A549 (cell line): ENCODE measurements at regions not wholly inside any gene's neighbourhood (a gene's known extent, or its start where the extent isn't known, plus 50 kb on each side); places are given as distances from the start of the nearest gene placed in this dataset.

Experiments used
- ATAC-seq, 2 experiments: fragments of 200-7000 bp in 1 of 2; fragments of >200 bp in 1 of 2; cut with Nextera tagmentation in 1 of 2; cut with Tn5 transposase in 1 of 2; 3 replicates each; pipeline versions ENCODE4 v1.8.0 to v1.9.1; 2018 to 2020; ENCODE audit warnings: mild to moderate bottlenecking in 1 of 2, moderate library complexity in 1 of 2
- CTCF ChIA-PET: fragments of 300-600 bp; sonication (Branson Sonifier 250); formaldehyde crosslinking; extraction: SDS; loops from one replicate; lab custom pipeline; 2021; ENCODE audit warnings: antibody characterized with exemption, inconsistent platforms; lab: Yijun Ruan, JAX
- POLR2A ChIA-PET: fragments of 350-600 bp; formaldehyde crosslinking; extraction: SDS; loops from one replicate; lab custom pipeline; 2021; ENCODE audit warnings: antibody characterized with exemption, inconsistent platforms; lab: Yijun Ruan, JAX
- DNase-seq, 2 experiments: peaks; one replicate each; pipeline versions ENCODE4 v3.0.0 to v3.0.0-alpha.2; 2011 to 2016; ENCODE audit warnings: low read depth in 1 of 2, low spot score in 1 of 2
- FAIRE-seq: peaks from 2 replicates; lab custom pipeline; 2011; peaks lifted over from hg19 to GRCh38; lab: Jason Lieb, UNC
- H3K27ac ChIP-seq, 2 experiments: fragments of >200 bp; sonication (Bioruptor Twin); formaldehyde crosslinking; 3 replicates each; pipeline ENCODE4 v1.5.1; 2016 to 2017
- H3K4me1 ChIP-seq: fragments of >200 bp; sonication (Bioruptor Twin); formaldehyde crosslinking; 3 replicates; pipeline ENCODE4 v1.6.1; 2016
- H3K4me2 ChIP-seq: fragments of >200 bp; sonication (Bioruptor Twin); formaldehyde crosslinking; 3 replicates; pipeline ENCODE4 v1.6.1; 2016
- H3K4me3 ChIP-seq: fragments of >200 bp; sonication (Bioruptor Twin); formaldehyde crosslinking; 3 replicates; pipeline ENCODE4 v1.5.1; 2016
- H3K9me3 ChIP-seq: fragments of >200 bp; sonication (Bioruptor Twin); formaldehyde crosslinking; 3 replicates; pipeline ENCODE4 v1.6.1; 2016
- BCL3 ChIP-seq: fragments of >200 bp; sonication (Bioruptor Twin); formaldehyde crosslinking; IDR thresholded peaks from 3 replicates; pipeline ENCODE4 v1.6.1; 2016
- CBX2 ChIP-seq: fragments of 200-600 bp; sonication (generic); IDR thresholded peaks from 2 replicates; pipeline ENCODE4 v1.6.1; 2016; ENCODE audit warnings: low read depth, mild to moderate bottlenecking, borderline replicate concordance
- ESRRA ChIP-seq: fragments of 150-350 bp; IDR thresholded peaks from 2 replicates; pipeline ENCODE4 v1.6.1; 2014; ENCODE audit warnings: mild to moderate bottlenecking, low read length, borderline replicate concordance
- FOXS1 ChIP-seq: fragments of 250-450 bp; sonication (Bioruptor Pico); IDR thresholded peaks from 2 replicates; pipeline ENCODE4 v1.5.0; 2020; ENCODE audit warnings: mild to moderate bottlenecking, moderate library complexity
- HDAC2 ChIP-seq: fragments of 200-600 bp; sonication (generic); IDR thresholded peaks from 2 replicates; pipeline ENCODE4 v1.6.1; 2016
- HEYL ChIP-seq: fragments of 250-450 bp; sonication (Bioruptor Pico); IDR thresholded peaks from 2 replicates; pipeline ENCODE4 v1.8.0; 2021; ENCODE audit warnings: mild to moderate bottlenecking, moderate library complexity
- HMGXB4 ChIP-seq: fragments of 250-450 bp; sonication (Bioruptor Pico); IDR thresholded peaks from 2 replicates; pipeline ENCODE4 v1.5.0; 2021; ENCODE audit warnings: mild to moderate bottlenecking, moderate library complexity, borderline replicate concordance
- HOXA7 ChIP-seq: fragments of 250-450 bp; sonication (Bioruptor Pico); IDR thresholded peaks from 2 replicates; pipeline ENCODE4 v1.5.0; 2020; ENCODE audit warnings: mild to moderate bottlenecking, moderate library complexity
- HOXB13 ChIP-seq: fragments of 250-450 bp; sonication (Bioruptor Pico); IDR thresholded peaks from 2 replicates; pipeline ENCODE4 v1.5.0; 2020; ENCODE audit warnings: low read depth, mild to moderate bottlenecking, moderate library complexity
- HOXB5 ChIP-seq: fragments of 250-450 bp; sonication (Bioruptor Pico); IDR thresholded peaks from 2 replicates; pipeline ENCODE4 v1.5.0; 2020; ENCODE audit warnings: mild to moderate bottlenecking, moderate library complexity
- JUNB ChIP-seq: fragments of >200 bp; sonication (Bioruptor Twin); formaldehyde crosslinking; IDR thresholded peaks from 2 replicates; pipeline ENCODE4 v1.6.1; 2016
- KDM1A ChIP-seq: fragments of 200-600 bp; sonication (generic); IDR thresholded peaks from 2 replicates; pipeline ENCODE4 v1.6.1; 2016; ENCODE audit warnings: low read depth, mild to moderate bottlenecking
- KDM5A ChIP-seq: fragments of 200-600 bp; sonication (generic); IDR thresholded peaks from 2 replicates; pipeline ENCODE4 v1.6.1; 2016; ENCODE audit warnings: antibody characterized with exemption, mild to moderate bottlenecking
- MAX ChIP-seq: IDR thresholded peaks from 2 replicates; pipeline ENCODE4 v1.6.1; 2012
- MYC ChIP-seq: IDR thresholded peaks from 2 replicates; pipeline ENCODE4 v1.6.1; 2012; ENCODE audit warnings: mild to moderate bottlenecking, inconsistent platforms, low read length, improper control_type of control experiment, borderline replicate concordance
- POLR2A ChIP-seq: IDR thresholded peaks from 2 replicates; pipeline ENCODE4 v1.6.1; 2012; ENCODE audit warnings: mild to moderate bottlenecking, low read length
- RAD21 ChIP-seq, 2 experiments: fragments of >200 bp in 1 of 2; sonication (Bioruptor Twin) in 1 of 2; formaldehyde crosslinking in 1 of 2; IDR thresholded peaks in 1 of 2; conservative IDR thresholded peaks in 1 of 2; 2 replicates in 1 of 2; 3 replicates in 1 of 2; pipeline ENCODE4 v1.6.1; 2012 to 2018; ENCODE audit warnings: inconsistent platforms in 1 of 2
- RCOR1 ChIP-seq: fragments of 150-350 bp; IDR thresholded peaks from 2 replicates; pipeline ENCODE4 v1.6.1; 2014; ENCODE audit warnings: antibody characterized with exemption, low read length, low read depth
- RFX5 ChIP-seq: fragments of 450-650 bp; IDR thresholded peaks from 2 replicates; pipeline ENCODE4 v1.7.1; 2014; ENCODE audit warnings: antibody characterized with exemption, mild to moderate bottlenecking, moderate library complexity
- RNF2 ChIP-seq: fragments of 200-600 bp; sonication (generic); IDR thresholded peaks from 2 replicates; pipeline ENCODE4 v1.6.1; 2016; ENCODE audit warnings: low read depth, mild to moderate bottlenecking, antibody characterized with exemption, moderate library complexity, borderline replicate concordance
- SREBF2 ChIP-seq: fragments of 450-650 bp; IDR thresholded peaks from 2 replicates; pipeline ENCODE4 v1.6.1; 2014; ENCODE audit warnings: mild to moderate bottlenecking, moderate library complexity
- TP53 ChIP-seq: fragments of 250-450 bp; sonication (Bioruptor Pico); IDR thresholded peaks from 2 replicates; pipeline ENCODE4 v1.5.0; 2021; ENCODE audit warnings: mild to moderate bottlenecking, moderate library complexity
- USF2 ChIP-seq: fragments of 450-650 bp; IDR thresholded peaks from 2 replicates; pipeline ENCODE4 v1.6.1; 2014; ENCODE audit warnings: antibody characterized with exemption
- ZC3H11A ChIP-seq: fragments of 450-650 bp; IDR thresholded peaks from 2 replicates; pipeline ENCODE4 v1.6.1; 2014; ENCODE audit warnings: antibody characterized with exemption, mild to moderate bottlenecking
- ZNF302 ChIP-seq: fragments of 250-450 bp; sonication (Bioruptor Pico); IDR thresholded peaks from 2 replicates; pipeline ENCODE4 v1.9.0; 2021; ENCODE audit warnings: inconsistent platforms, mild to moderate bottlenecking, moderate library complexity
- WGBS: methylation state at CpG from one replicate; pipeline ENCODE4 v1.1.6; 2017; ENCODE audit errors: missing lambda C conversion rate; 5-methylcytosine and 5-hydroxymethylcytosine counted together

GRCh38 chr2:239494578-239494977 is 93.8 kb upstream of the HDAC4 start:
- WGBS = 21% methylated on average over 3 of the region's 3 CpGs
- H3K4me1 ChIP-seq = no peaks in the 10 kb centered on the region

GRCh38 chr2:239489481-239489880 is 88.7 kb upstream of the HDAC4 start:
- Histone ChIP-seq H3K4me3 (no peak overlapping the region), H3K9me3 (no peaks in the 10 kb centered on the region), H3K4me1 (no peaks in the 10 kb centered on the region), H3K4me2 (no peak overlapping the region), H3K27ac (no peak overlapping the region)
- ATAC-seq = no peak
- no peak for DNase-seq
- no peak for FAIRE-seq
- ChIA-PET POLR2A (no interaction called here), CTCF (no interaction called here)
- 37% methylated on average over 3 of the region's 3 CpGs for WGBS
- TF ChIP-seq HOXB13 (CRISPR knock-in tag) = no peak
- TF ChIP-seq KDM1A = no peak
- TF ChIP-seq HOXA7 (CRISPR knock-in tag) = no peak
- no peak for TF ChIP-seq RFX5
- TF ChIP-seq TP53 (CRISPR knock-in tag) = no peak
- TF ChIP-seq HDAC2 = no peak

More at GRCh38 chr2:239494578-239494977, 93.8 kb upstream of the HDAC4 start:
- ChIA-PET CTCF (no interaction called here), POLR2A (no interaction called here)
- H3K4me3 ChIP-seq = no peak overlapping the region
- FAIRE-seq (no peak), DNase-seq (no peak)
- H3K27ac ChIP-seq = no peak overlapping the region
- peaks cover 5% of the 10 kb centered on the region; the same call in 1 of the 3 replicates for H3K9me3 ChIP-seq
- H3K4me2 ChIP-seq = no peak overlapping the region
- TF ChIP-seq HOXB13 (CRISPR knock-in tag) (no peak), CBX2 (no peak), HOXA7 (CRISPR knock-in tag) (no peak), POLR2A (no peak)
- TF ChIP-seq, all 56 proteins: peak for 0
- ATAC-seq = no peak

- H3K4me2 ChIP-seq = no peak overlapping the region
- H3K4me1 ChIP-seq = no peaks in the 10 kb centered on the region
- WGBS = 33% methylated on average over 7 of the region's 8 CpGs
- ChIA-PET CTCF (interaction anchor here (1.1 to 1.2 kb wide), 2 partner anchors 13 to 49 kb away, joined by 3 read pairs; no protein-coding TSS in a partner anchor), POLR2A (no interaction called here)
- TF ChIP-seq FOXS1 = no peak
- no peak for TF ChIP-seq ZC3H11A
- no peak for TF ChIP-seq HOXB5 (CRISPR knock-in tag)
- TF ChIP-seq MAX = no peak
- no peak for TF ChIP-seq BCL3
- no peak for TF ChIP-seq ESRRA
- no peak for TF ChIP-seq SREBF2
- TF ChIP-seq MYC = no peak
- TF ChIP-seq KDM5A = no peak
- no peak for TF ChIP-seq HMGXB4
- no peak for TF ChIP-seq RAD21 (conservative IDR thresholded peaks at IDR 0.05 in 1 of 2, IDR thresholded peaks at IDR 0.05 in 1 of 2)
- TF ChIP-seq ZNF302 (CRISPR knock-in tag) = no peak
- TF ChIP-seq RNF2 = no peak
- no peak for TF ChIP-seq JUNB
- no peak for TF ChIP-seq USF2
- TF ChIP-seq RCOR1 = no peak
- no peak for TF ChIP-seq HEYL (CRISPR knock-in tag)
- FAIRE-seq (no peak), ATAC-seq (no peak), DNase-seq (no peak)
- H3K4me3 ChIP-seq = no peak overlapping the region
- no peak overlapping the region for H3K27ac ChIP-seq
- no peaks in the 10 kb centered on the region for H3K9me3 ChIP-seq
Observed at GRCh38 chr2:239488125-239488524, 87.3 kb upstream of the HDAC4 start.
